ENCODE measurements at regions not wholly inside any gene's neighbourhood (a gene's known extent, or its start where the extent isn't known, plus 50 kb on each side); places are given as distances from the start of the nearest gene placed in this dataset.

DNA sequence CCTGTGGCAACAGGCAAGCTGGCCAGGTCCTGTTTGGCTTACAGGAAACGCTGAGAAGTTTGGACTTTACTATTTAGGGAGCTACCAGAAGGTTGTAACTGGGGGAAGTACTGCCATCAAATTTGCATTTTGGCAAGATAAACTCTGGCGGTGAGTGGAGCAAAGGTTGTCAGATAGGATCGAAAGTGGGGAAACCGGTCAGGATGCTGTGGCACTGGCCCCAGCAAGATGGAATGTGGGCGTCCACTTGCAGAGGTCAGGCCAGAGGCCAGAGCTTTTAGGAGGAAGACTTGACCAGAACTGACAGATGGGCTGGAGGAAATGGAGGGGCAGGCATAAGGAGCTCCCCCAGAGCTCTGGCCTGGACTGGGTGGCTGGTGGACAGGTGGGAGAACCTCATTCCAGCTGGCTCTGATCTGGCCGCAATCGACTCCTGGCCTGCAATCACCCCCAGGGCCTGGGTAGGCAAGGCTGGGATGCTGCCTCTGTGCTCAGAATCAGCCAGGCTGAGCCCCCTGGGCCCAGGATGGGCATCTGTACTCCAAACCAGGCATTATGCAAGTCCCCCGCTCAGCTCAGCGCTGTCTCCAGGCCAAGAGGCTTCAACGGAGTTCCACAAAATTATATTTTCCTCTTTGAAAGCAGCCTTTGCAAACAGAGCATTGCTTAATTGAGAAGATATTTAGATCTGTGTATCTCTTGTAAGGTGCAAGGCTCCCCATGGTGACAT lies 178.3 kb upstream of the NECTIN1 start:
- peaks cover 8% of the 10 kb centered on the region for H3K27me3 Mint-ChIP-seq (ENCODE audit: insufficient read depth, low read depth, poor library complexity)
- no peak overlapping the region for H3K4me3 ChIP-seq
- no peaks in the 10 kb centered on the region for H4K20me1 ChIP-seq (replicated peaks; ENCODE audit: insufficient read depth)
- no peaks in the 10 kb centered on the region; the same call in 2 of the 3 replicates for H3K9me3 Mint-ChIP-seq
- no peaks in the 10 kb centered on the region for H3K36me3 ChIP-seq (ENCODE audit: insufficient read depth)
- no peak overlapping the region for H2AFZ ChIP-seq
- H3K4me3 Mint-ChIP-seq = no peak overlapping the region; the same call in 2 of the 3 replicates
- peaks cover 6% of the 10 kb centered on the region for H3K4me1 ChIP-seq (ENCODE audit: insufficient read depth)
- DNase-seq (ENCODE audit: low spot score) (no peak), ATAC-seq (peak; percentile 26)
- no peak overlapping the region; the same call in 1 of the 2 replicates for H3K27ac Mint-ChIP-seq
- no peaks in the 10 kb centered on the region for H3K79me2 ChIP-seq (replicated peaks; ENCODE audit: insufficient read depth)
- no peak for TF ChIP-seq CREB1 (CRISPR knock-in tag; IDR thresholded peaks at IDR 0.05; ENCODE audit: low read depth)
- TF ChIP-seq, protein P1, sequence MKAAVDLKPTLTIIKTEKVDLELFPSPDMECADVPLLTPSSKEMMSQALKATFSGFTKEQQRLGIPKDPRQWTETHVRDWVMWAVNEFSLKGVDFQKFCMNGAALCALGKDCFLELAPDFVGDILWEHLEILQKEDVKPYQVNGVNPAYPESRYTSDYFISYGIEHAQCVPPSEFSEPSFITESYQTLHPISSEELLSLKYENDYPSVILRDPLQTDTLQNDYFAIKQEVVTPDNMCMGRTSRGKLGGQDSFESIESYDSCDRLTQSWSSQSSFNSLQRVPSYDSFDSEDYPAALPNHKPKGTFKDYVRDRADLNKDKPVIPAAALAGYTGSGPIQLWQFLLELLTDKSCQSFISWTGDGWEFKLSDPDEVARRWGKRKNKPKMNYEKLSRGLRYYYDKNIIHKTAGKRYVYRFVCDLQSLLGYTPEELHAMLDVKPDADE (IDR thresholded peaks at IDR 0.05) = no peak
- no peak for TF ChIP-seq ZNF114 (CRISPR knock-in tag; IDR thresholded peaks at IDR 0.05)
- TF ChIP-seq, protein P2, sequence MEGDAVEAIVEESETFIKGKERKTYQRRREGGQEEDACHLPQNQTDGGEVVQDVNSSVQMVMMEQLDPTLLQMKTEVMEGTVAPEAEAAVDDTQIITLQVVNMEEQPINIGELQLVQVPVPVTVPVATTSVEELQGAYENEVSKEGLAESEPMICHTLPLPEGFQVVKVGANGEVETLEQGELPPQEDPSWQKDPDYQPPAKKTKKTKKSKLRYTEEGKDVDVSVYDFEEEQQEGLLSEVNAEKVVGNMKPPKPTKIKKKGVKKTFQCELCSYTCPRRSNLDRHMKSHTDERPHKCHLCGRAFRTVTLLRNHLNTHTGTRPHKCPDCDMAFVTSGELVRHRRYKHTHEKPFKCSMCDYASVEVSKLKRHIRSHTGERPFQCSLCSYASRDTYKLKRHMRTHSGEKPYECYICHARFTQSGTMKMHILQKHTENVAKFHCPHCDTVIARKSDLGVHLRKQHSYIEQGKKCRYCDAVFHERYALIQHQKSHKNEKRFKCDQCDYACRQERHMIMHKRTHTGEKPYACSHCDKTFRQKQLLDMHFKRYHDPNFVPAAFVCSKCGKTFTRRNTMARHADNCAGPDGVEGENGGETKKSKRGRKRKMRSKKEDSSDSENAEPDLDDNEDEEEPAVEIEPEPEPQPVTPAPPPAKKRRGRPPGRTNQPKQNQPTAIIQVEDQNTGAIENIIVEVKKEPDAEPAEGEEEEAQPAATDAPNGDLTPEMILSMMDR (conservative IDR thresholded peaks at IDR 0.05; ENCODE audit: low read depth in 2 of 2) = no peak
- no peak for TF ChIP-seq JUNB (IDR thresholded peaks at IDR 0.05; ENCODE audit: unreplicated experiment)
- no peak for TF ChIP-seq NANOG (IDR thresholded peaks at IDR 0.05; ENCODE audit: borderline replicate concordance)
- no peak for TF ChIP-seq EZH2 (IDR thresholded peaks at IDR 0.05; ENCODE audit: low read depth, unreplicated experiment)
- TF ChIP-seq, protein P3, sequence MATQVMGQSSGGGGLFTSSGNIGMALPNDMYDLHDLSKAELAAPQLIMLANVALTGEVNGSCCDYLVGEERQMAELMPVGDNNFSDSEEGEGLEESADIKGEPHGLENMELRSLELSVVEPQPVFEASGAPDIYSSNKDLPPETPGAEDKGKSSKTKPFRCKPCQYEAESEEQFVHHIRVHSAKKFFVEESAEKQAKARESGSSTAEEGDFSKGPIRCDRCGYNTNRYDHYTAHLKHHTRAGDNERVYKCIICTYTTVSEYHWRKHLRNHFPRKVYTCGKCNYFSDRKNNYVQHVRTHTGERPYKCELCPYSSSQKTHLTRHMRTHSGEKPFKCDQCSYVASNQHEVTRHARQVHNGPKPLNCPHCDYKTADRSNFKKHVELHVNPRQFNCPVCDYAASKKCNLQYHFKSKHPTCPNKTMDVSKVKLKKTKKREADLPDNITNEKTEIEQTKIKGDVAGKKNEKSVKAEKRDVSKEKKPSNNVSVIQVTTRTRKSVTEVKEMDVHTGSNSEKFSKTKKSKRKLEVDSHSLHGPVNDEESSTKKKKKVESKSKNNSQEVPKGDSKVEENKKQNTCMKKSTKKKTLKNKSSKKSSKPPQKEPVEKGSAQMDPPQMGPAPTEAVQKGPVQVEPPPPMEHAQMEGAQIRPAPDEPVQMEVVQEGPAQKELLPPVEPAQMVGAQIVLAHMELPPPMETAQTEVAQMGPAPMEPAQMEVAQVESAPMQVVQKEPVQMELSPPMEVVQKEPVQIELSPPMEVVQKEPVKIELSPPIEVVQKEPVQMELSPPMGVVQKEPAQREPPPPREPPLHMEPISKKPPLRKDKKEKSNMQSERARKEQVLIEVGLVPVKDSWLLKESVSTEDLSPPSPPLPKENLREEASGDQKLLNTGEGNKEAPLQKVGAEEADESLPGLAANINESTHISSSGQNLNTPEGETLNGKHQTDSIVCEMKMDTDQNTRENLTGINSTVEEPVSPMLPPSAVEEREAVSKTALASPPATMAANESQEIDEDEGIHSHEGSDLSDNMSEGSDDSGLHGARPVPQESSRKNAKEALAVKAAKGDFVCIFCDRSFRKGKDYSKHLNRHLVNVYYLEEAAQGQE (IDR thresholded peaks at IDR 0.05; ENCODE audit: unreplicated experiment) = no peak
- TF ChIP-seq POLR2AphosphoS5 (IDR thresholded peaks at IDR 0.05; ENCODE audit: low read depth) = no peak
- TF ChIP-seq STAT1 (IDR thresholded peaks at IDR 0.05; ENCODE audit: unreplicated experiment) = no peak
- no peak for TF ChIP-seq ZNF331 (CRISPR knock-in tag; IDR thresholded peaks at IDR 0.05; ENCODE audit: low read depth)
- no peak for TF ChIP-seq EZH2phosphoT487 (IDR thresholded peaks at IDR 0.05; ENCODE audit: unreplicated experiment)
- H3K9me2 ChIP-seq (ENCODE audit: insufficient read depth) = no peaks in the 10 kb centered on the region; the same call in 1 of the 2 replicates
- no peak overlapping the region for H3K4me2 ChIP-seq
- H3K27ac ChIP-seq (ENCODE audit: low read depth) = no peak overlapping the region
- peaks cover 24% of the 10 kb centered on the region for H3K4me1 Mint-ChIP-seq
- no peaks in the 10 kb centered on the region for H3K36me3 Mint-ChIP-seq (ENCODE audit: low read depth)
- H3F3A ChIP-seq (replicated peaks; ENCODE audit: low read depth) = no peaks in the 10 kb centered on the region
- no peaks in the 10 kb centered on the region for H3K27me3 ChIP-seq (ENCODE audit: insufficient read depth)
